ENCODE measurements at regions not wholly inside any gene's neighbourhood (a gene's known extent, or its start where the extent isn't known, plus 50 kb on each side); places are given as distances from the start of the nearest gene placed in this dataset.
A peak's percentile ranks its signal among the peaks of the same experiment; 100 is the strongest.

- no peak overlapping the region for H3K4me2 ChIP-seq
- CTCF ChIA-PET, result interaction anchor here (3.5 kb wide), 1 partner anchor 11 kb away, joined by 16 read pairs; no protein-coding TSS in a partner anchor
- DNase-seq (ENCODE audit: low read depth in 1 of 2, low spot score in 1 of 2), result no peak
- TF ChIP-seq NPAS2 (CRISPR knock-in tag; IDR thresholded peaks at IDR 0.05; ENCODE audit: borderline replicate concordance) (no peak), POLR2AphosphoS2 (conservative IDR thresholded peaks at IDR 0.05; ENCODE audit: low read length) (no peak), MAFK (IDR thresholded peaks at IDR 0.05; ENCODE audit: partially characterized antibody) (peak; percentile 96), ZC3H11A (IDR thresholded peaks at IDR 0.05) (no peak)
- no peak for FAIRE-seq
- H3K9me3 ChIP-seq, result peaks cover under 1% of the 10 kb centered on the region; the same call in 1 of the 3 replicates
- H3K4me1 ChIP-seq, result no peaks in the 10 kb centered on the region
- WGBS (ENCODE audit: missing lambda C conversion rate), result 6% methylated on average over 6 of the region's 6 CpGs
- POLR2A ChIA-PET, result no interaction called here
- ATAC-seq, result no peak
- no peak overlapping the region for H3K27ac ChIP-seq
- no peak overlapping the region for H3K4me3 ChIP-seq
Observed at GRCh38 chr15:60191016-60191415, 186.9 kb downstream of the FOXB1 start.

DNA sequence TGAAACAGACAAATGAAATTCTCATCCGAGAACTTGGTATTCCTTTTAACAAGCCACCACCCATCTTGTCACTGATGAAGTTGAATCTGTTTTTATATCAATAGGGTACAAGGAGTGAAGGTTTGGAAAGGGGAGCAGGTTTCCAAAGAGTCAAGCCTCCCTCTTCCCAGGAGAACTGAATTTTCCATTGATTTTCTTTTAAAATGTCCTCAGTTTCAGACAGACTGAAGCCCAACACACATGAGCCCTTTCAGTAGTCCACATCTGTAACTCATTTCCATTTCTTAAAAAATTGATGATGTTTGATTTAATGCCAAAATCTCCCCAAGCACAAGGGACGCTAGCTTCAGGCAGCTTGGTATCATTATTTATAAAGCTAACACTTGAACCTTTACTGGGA is 187.7 kb downstream of the FOXB1 start:
- ChIA-PET POLR2A (no interaction called here), CTCF (interaction anchor here (0.8 to 1.7 kb wide), 4 partner anchors 9 to 467 kb away, joined by 3 to 6 read pairs (median 3); no protein-coding TSS in a partner anchor)
- no peak overlapping the region for H3K4me2 ChIP-seq
- ATAC-seq (no peak), DNase-seq (ENCODE audit: low read depth in 1 of 2, low spot score in 1 of 2) (no peak), FAIRE-seq (no peak)
- no peaks in the 10 kb centered on the region for H3K9me3 ChIP-seq
- no peaks in the 10 kb centered on the region for H3K4me1 ChIP-seq
- 10% methylated on average over 2 of the region's 2 CpGs for WGBS (ENCODE audit: missing lambda C conversion rate)
- no peak for TF ChIP-seq KDM5A (IDR thresholded peaks at IDR 0.05)
- TF ChIP-seq EHF (CRISPR knock-in tag; IDR thresholded peaks at IDR 0.05), result no peak
- no peak for TF ChIP-seq POLR2AphosphoS2 (conservative IDR thresholded peaks at IDR 0.05; ENCODE audit: low read length)
- no peak overlapping the region for H3K4me3 ChIP-seq
- H3K27ac ChIP-seq, result no peak overlapping the region

- H3K4me3 ChIP-seq, result no peak overlapping the region
- DNase-seq (ENCODE audit: low read depth in 1 of 2, low spot score in 1 of 2) (no peak), ATAC-seq (no peak), FAIRE-seq (no peak)
- TF ChIP-seq ZFP36 (IDR thresholded peaks at IDR 0.05; ENCODE audit: borderline replicate concordance, partially characterized antibody), result no peak
- TF ChIP-seq, protein P1, sequence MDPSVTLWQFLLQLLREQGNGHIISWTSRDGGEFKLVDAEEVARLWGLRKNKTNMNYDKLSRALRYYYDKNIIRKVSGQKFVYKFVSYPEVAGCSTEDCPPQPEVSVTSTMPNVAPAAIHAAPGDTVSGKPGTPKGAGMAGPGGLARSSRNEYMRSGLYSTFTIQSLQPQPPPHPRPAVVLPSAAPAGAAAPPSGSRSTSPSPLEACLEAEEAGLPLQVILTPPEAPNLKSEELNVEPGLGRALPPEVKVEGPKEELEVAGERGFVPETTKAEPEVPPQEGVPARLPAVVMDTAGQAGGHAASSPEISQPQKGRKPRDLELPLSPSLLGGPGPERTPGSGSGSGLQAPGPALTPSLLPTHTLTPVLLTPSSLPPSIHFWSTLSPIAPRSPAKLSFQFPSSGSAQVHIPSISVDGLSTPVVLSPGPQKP (IDR thresholded peaks at IDR 0.05; ENCODE audit: low read depth, low read length), result no peak
- no peak for TF ChIP-seq EHF (CRISPR knock-in tag; IDR thresholded peaks at IDR 0.05)
- TF ChIP-seq, protein P2, sequence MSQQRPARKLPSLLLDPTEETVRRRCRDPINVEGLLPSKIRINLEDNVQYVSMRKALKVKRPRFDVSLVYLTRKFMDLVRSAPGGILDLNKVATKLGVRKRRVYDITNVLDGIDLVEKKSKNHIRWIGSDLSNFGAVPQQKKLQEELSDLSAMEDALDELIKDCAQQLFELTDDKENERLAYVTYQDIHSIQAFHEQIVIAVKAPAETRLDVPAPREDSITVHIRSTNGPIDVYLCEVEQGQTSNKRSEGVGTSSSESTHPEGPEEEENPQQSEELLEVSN (IDR thresholded peaks at IDR 0.05; ENCODE audit: borderline replicate concordance, low read depth), result no peak
- TF ChIP-seq ZC3H11A (IDR thresholded peaks at IDR 0.05), result no peak
- ChIA-PET POLR2A (no interaction called here), CTCF (interaction anchor here (1.1 to 1.5 kb wide), 3 partner anchors 8 to 471 kb away, joined by 3 to 4 read pairs (median 3); no protein-coding TSS in a partner anchor)
- H3K27ac ChIP-seq, result no peak overlapping the region
- no peak overlapping the region for H3K4me2 ChIP-seq
- no peaks in the 10 kb centered on the region for H3K4me1 ChIP-seq
- WGBS (ENCODE audit: missing lambda C conversion rate), result 0% methylated on average over 1 of the region's 1 CpG
- no peaks in the 10 kb centered on the region for H3K9me3 ChIP-seq
Observed at GRCh38 chr15:60195611-60196010, 191.5 kb downstream of the FOXB1 start.

DNA sequence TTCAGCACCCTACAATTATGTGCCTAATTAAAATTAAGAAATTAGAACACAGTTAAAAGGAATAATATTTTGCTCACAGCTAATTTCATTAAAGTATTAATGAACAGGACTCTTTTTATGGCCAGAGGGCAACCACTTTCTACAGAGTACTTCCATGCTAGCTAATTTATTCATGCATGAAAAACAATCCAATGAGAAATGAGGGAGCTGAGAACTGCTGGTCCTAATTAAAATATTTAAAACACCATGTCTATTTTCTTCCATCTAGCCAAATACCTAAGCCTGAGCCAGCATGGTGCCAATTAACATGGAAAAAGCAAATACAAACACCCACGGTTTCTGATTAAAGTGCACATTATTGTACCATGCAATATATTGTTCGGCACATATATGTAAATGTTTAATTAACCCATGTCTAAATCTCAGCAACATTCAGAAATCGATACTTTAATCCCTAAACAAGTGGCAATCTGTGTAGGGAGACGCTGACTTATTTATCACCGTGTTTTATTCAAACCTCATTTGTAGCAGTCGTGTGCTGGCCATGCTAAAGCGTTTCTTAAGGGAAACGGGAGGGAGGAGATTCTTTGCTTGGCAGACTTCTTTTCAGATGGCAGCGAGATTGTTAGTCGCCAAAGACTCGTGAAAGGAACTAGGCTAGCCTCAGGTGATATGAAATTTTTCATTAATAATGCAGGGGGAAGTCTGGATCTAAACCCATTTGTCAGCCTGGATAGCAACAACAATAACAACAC is 193.5 kb downstream of the ANXA2 start:
- H3K4me2 ChIP-seq, result no peak overlapping the region
- 11% methylated on average over 11 of the region's 11 CpGs for whole genome bisulfite sequencing (ENCODE audit: missing lambda C conversion rate)
- DNase-seq (ENCODE audit: low read depth in 1 of 2, low spot score in 1 of 2) (no peak), ATAC-seq (no peak), FAIRE-seq (peak; percentile 78)
- H3K27ac ChIP-seq, result no peak overlapping the region
- no peak overlapping the region for H3K4me3 ChIP-seq
- POLR2A ChIA-PET, result no interaction called here
- no peaks in the 10 kb centered on the region for H3K9me3 ChIP-seq
- TF ChIP-seq FOSB (CRISPR knock-in tag; IDR thresholded peaks at IDR 0.05) (no peak), SMC3 (IDR thresholded peaks at IDR 0.05) (no peak), HEYL (CRISPR knock-in tag; IDR thresholded peaks at IDR 0.05) (no peak), TP53 (CRISPR knock-in tag; IDR thresholded peaks at IDR 0.05) (no peak), ESRRA (IDR thresholded peaks at IDR 0.05; ENCODE audit: borderline replicate concordance, low read length) (no peak), FOXS1 (CRISPR knock-in tag; IDR thresholded peaks at IDR 0.05) (no peak), ZSCAN20 (CRISPR knock-in tag; IDR thresholded peaks at IDR 0.05) (no peak), GATA3 (IDR thresholded peaks at IDR 0.05; ENCODE audit: borderline replicate concordance) (no peak), CBX8 (IDR thresholded peaks at IDR 0.05) (no peak), JUNB (IDR thresholded peaks at IDR 0.05) (no peak), USF2 (IDR thresholded peaks at IDR 0.05) (no peak), PHF8 (IDR thresholded peaks at IDR 0.05; ENCODE audit: borderline replicate concordance, low read depth) (no peak), SREBF2 (IDR thresholded peaks at IDR 0.05) (no peak), BHLHE40 (IDR thresholded peaks at IDR 0.05; ENCODE audit: low read depth, low read length) (no peak)
- TF ChIP-seq, protein P2 (IDR thresholded peaks at IDR 0.05; ENCODE audit: borderline replicate concordance, low read depth), result no peak
- CTCF ChIA-PET, result interaction anchor here (0.8 kb wide), 1 partner anchor 317 kb away, joined by 3 read pairs; no protein-coding TSS in a partner anchor
- H3K4me1 ChIP-seq, result no peaks in the 10 kb centered on the region

Data from A549 (cell line).